HepG2 (cell line): ENCODE measurements at regions not wholly inside any gene's neighbourhood (a gene's known extent, or its start where the extent isn't known, plus 50 kb on each side); places are given as distances from the start of the nearest gene placed in this dataset.

Source experiments
- ATAC-seq: fragments of 200-7000 bp; cut with Tn5 transposase; 3 replicates; pipeline ENCODE4 v1.9.1; 2020; ENCODE audit warnings: mild to moderate bottlenecking, moderate library complexity
- BruUV-seq: library from RNA; stranded (reverse); fragments of 400-500 nt; replicated peaks from 2 replicates; lab custom pipeline; 2021; lab: Mats Ljungman, UMichigan
- CTCF ChIA-PET: fragments of 300-600 bp; formaldehyde crosslinking; extraction: SDS; loops from one replicate; lab custom pipeline; 2021; ENCODE audit warnings: low total read pairs, inconsistent platforms, low intra/inter-chr PET ratio; lab: Yijun Ruan, JAX
- POLR2A ChIA-PET: fragments of 350-600 bp; sonication (Branson Sonifier 250); formaldehyde crosslinking; loops from one replicate; lab custom pipeline; 2020; ENCODE audit warnings: antibody characterized with exemption, inconsistent platforms; lab: Yijun Ruan, JAX
- DNase-seq: peaks from one replicate; pipeline ENCODE4 v3.0.0-alpha.2; 2015; ENCODE audit warnings: low spot score
- FAIRE-seq: peaks from 3 replicates; lab custom pipeline; 2011; peaks lifted over from hg19 to GRCh38; lab: Jason Lieb, UNC
- H2AFZ ChIP-seq: one replicate; pipeline ENCODE4 v1.6.1; 2011; ENCODE audit warnings: low read length, inconsistent platforms
- H3K27ac ChIP-seq: fragments of 300-600 bp; 3 replicates; pipeline ENCODE4 v1.8.0; 2011; ENCODE audit warnings: mixed run types, mild to moderate bottlenecking, mixed read lengths, low read length, inconsistent platforms; ENCODE audit not compliant: insufficient read depth; ENCODE audit errors: extremely low read length
- H3K27me3 ChIP-seq, 2 experiments: fragments of 200-600 bp in 1 of 2; 2 replicates in 1 of 2; 3 replicates in 1 of 2; pipeline versions ENCODE4 v1.6.0 to v1.8.0; 2011; ENCODE audit warnings: low read length in 2 of 2, mild to moderate bottlenecking in 2 of 2, moderate library complexity in 2 of 2, inconsistent platforms in 1 of 2; ENCODE audit not compliant: insufficient read depth in 2 of 2, control insufficient read depth in 1 of 2
- H3K36me3 ChIP-seq, 2 experiments: fragments of 200-600 bp in 1 of 2; replicated peaks in 1 of 2; 2 replicates in 1 of 2; 3 replicates in 1 of 2; pipeline versions ENCODE4 v1.5.1 to v1.8.0; 2011; ENCODE audit warnings: low read length in 2 of 2, inconsistent platforms in 1 of 2; ENCODE audit not compliant: insufficient read depth in 2 of 2, control insufficient read depth in 1 of 2
- H3K4me1 ChIP-seq: 2 replicates; pipeline ENCODE4 v1.5.1; 2012; ENCODE audit warnings: low read length, inconsistent platforms; ENCODE audit not compliant: insufficient read depth
- H3K4me2 ChIP-seq: 2 replicates; pipeline ENCODE4 v1.6.0; 2011; ENCODE audit warnings: low read depth, low read length, inconsistent platforms
- H3K4me3 ChIP-seq, 3 experiments: fragments of 200-600 bp in 1 of 3; sonication (generic), shearing (Covaris generic) in 1 of 3; replicated peaks in 1 of 3; 2 replicates each; pipeline ENCODE4 v1.5.1; 2011 to 2016; ENCODE audit warnings: low read length in 3 of 3, inconsistent platforms in 2 of 3, low read depth in 2 of 3, mild to moderate bottlenecking in 2 of 3, control low read depth in 1 of 3, mixed read lengths in 1 of 3; ENCODE audit not compliant: insufficient read depth in 1 of 3
- H3K79me2 ChIP-seq: one replicate; pipeline ENCODE4 v1.6.1; 2011; ENCODE audit warnings: low read length, inconsistent platforms; ENCODE audit not compliant: insufficient read depth
- H3K9ac ChIP-seq: 2 replicates; pipeline ENCODE4 v1.6.0; 2011; ENCODE audit warnings: mild to moderate bottlenecking, low read depth, low read length, inconsistent platforms; ENCODE audit not compliant: insufficient read depth
- H3K9me3 ChIP-seq: 2 replicates; pipeline ENCODE4 v1.5.1; 2012; ENCODE audit warnings: mild to moderate bottlenecking, low read length
- H4K20me1 ChIP-seq: 2 replicates; pipeline ENCODE4 v1.6.0; 2011; ENCODE audit warnings: inconsistent platforms, mild to moderate bottlenecking, low read length, moderate library complexity; ENCODE audit not compliant: insufficient read depth
- ATM ChIP-seq: fragments of 450-650 bp; IDR thresholded peaks from 2 replicates; pipeline ENCODE4 v1.7.1; 2017; ENCODE audit warnings: mild to moderate bottlenecking, borderline replicate concordance
- BRF2 ChIP-seq: sonication (generic); formaldehyde crosslinking; IDR thresholded peaks from 2 replicates; pipeline ENCODE4 v1.8.1; 2022; ENCODE audit warnings: mild to moderate bottlenecking, missing genetic modification reagents
- CAMTA2 ChIP-seq: sonication (generic); formaldehyde crosslinking; IDR thresholded peaks from 2 replicates; pipeline ENCODE4 v1.4.0; 2020; ENCODE audit warnings: mild to moderate bottlenecking, missing genetic modification reagents, borderline replicate concordance
- GATAD1 ChIP-seq: IDR thresholded peaks from 2 replicates; pipeline ENCODE4 v1.6.1; 2016; ENCODE audit warnings: missing genetic modification reagents, missing compliant biosample characterization
- MLX ChIP-seq: IDR thresholded peaks from 2 replicates; pipeline ENCODE4 v1.6.1; 2016
- NFRKB ChIP-seq: fragments of 450-650 bp; IDR thresholded peaks from 2 replicates; pipeline ENCODE4 v1.6.1; 2017
- PAWR ChIP-seq: sonication (generic); formaldehyde crosslinking; IDR thresholded peaks from 2 replicates; pipeline ENCODE4 v1.4.0; 2020; ENCODE audit warnings: missing genetic modification reagents, mild to moderate bottlenecking, borderline replicate concordance
- RBAK ChIP-seq: sonication (generic); formaldehyde crosslinking; IDR thresholded peaks from 2 replicates; pipeline ENCODE4 v1.5.1; 2020; ENCODE audit warnings: mild to moderate bottlenecking, missing genetic modification reagents
- REXO4 ChIP-seq: sonication (generic); formaldehyde crosslinking; IDR thresholded peaks from 2 replicates; pipeline ENCODE4 v1.8.0; 2022; ENCODE audit warnings: missing genetic modification reagents, mild to moderate bottlenecking, borderline replicate concordance
- RXRA ChIP-seq: sonication (generic); formaldehyde crosslinking; IDR thresholded peaks from 2 replicates; pipeline ENCODE4 v1.5.1; 2020; ENCODE audit warnings: missing genetic modification reagents
- SETDB1 ChIP-seq: sonication (generic); formaldehyde crosslinking; IDR thresholded peaks from 2 replicates; pipeline ENCODE4 v1.5.1; 2020; ENCODE audit warnings: missing genetic modification reagents, mild to moderate bottlenecking, borderline replicate concordance
- TBP ChIP-seq: sonication (generic); formaldehyde crosslinking; IDR thresholded peaks from 2 replicates; pipeline ENCODE4 v1.5.0; 2020; ENCODE audit warnings: missing genetic modification reagents
- THAP11 ChIP-seq: IDR thresholded peaks from 2 replicates; pipeline ENCODE4 v1.6.1; 2016; ENCODE audit warnings: missing biosample characterization, missing genetic modification reagents
- WGBS: methylation state at CpG from one replicate; pipeline ENCODE4 v1.1.6; 2017; ENCODE audit warnings: low lambda C conversion rate; 5-methylcytosine and 5-hydroxymethylcytosine counted together
- in situ Hi-C: cut with HindIII; loops from 2 replicates; pipeline ENCODE4 v1.10.0; 2017; ENCODE audit warnings: low pct_unique_long_range_greater_than_20kb; ENCODE audit not compliant: extremely low pct_ligation_motif_present
- intact Hi-C: fragments of 100-400 bp; cut with micrococcal nuclease; formaldehyde crosslinking; loops from one replicate; pipeline ENCODE4 v1.10.0; 2022; ENCODE audit not compliant: unreplicated experiment
- TF ChIP-seq, protein P1 (sequence below): sonication (generic); formaldehyde crosslinking; IDR thresholded peaks from 2 replicates; pipeline ENCODE4 v1.8.1; 2023; ENCODE audit warnings: mild to moderate bottlenecking, missing genetic modification reagents, borderline replicate concordance

DNA sequence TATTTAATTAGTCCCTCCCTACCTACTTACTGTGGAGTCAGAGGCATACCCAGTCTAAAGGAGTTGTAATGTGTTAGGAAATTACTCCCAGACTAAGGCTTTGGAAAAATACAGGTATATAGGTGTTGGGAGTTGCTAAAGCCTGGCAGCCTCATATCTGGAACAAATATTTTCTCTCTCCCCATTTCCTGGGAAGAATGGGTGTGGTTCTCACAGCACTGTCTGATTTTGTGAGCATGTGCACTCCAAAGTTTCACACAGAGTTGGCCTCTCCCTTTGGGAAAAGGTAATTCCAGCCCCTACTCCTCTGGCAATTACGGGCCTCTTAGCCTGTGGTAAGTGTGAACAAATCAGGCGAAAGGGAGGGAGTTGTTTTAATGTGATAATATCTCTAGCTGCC, 187.0 kb downstream of the MID1IP1 start:
- Histone ChIP-seq H3K9ac (no peak overlapping the region), H3K4me2 (no peak overlapping the region), H3K9me3 (no peaks in the 10 kb centered on the region), H3K27ac (no peak overlapping the region), H3K4me3 (no peak overlapping the region), H2AFZ (no peak overlapping the region), H3K27me3 (no peaks in the 10 kb centered on the region), H4K20me1 (no peaks in the 10 kb centered on the region), H3K4me1 (peaks cover 33% of the 10 kb centered on the region), H3K36me3 (no peaks in the 10 kb centered on the region), H3K79me2 (no peaks in the 10 kb centered on the region)
- 25% methylated on average over 2 of the region's 2 CpGs for WGBS
- in situ Hi-C loops (loop anchor here (25.0 kb wide), 1 partner anchor 176 kb away; the partner anchor contains the start of gene MID1IP1), intact Hi-C loops (loop anchor here (10.0 kb wide), 1 partner anchor 224 kb away; no protein-coding TSS in a partner anchor)
- ATAC-seq (no peak), FAIRE-seq (no peak), DNase-seq (no peak)
- CTCF ChIA-PET = no interaction called here
- POLR2A ChIA-PET = no interaction called here
- no TSS peak for BruUV-seq
- TF ChIP-seq REXO4 (CRISPR knock-in tag) (no peak), RXRA (CRISPR knock-in tag) (no peak), NFRKB (no peak), BRF2 (CRISPR knock-in tag) (no peak), PAWR (CRISPR knock-in tag) (no peak), THAP11 (CRISPR knock-in tag) (no peak), TBP (CRISPR knock-in tag) (no peak), SETDB1 (CRISPR knock-in tag) (no peak), GATAD1 (no peak), RBAK (CRISPR knock-in tag) (no peak), MLX (CRISPR knock-in tag) (no peak), CAMTA2 (CRISPR knock-in tag) (no peak), ATM (no peak)
- TF ChIP-seq, protein P1, sequence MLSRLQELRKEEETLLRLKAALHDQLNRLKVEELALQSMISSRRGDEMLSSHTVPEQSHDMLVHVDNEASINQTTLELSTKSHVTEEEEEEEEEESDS = no peak
